IPS-15b (cell line): ENCODE measurements at regions not wholly inside any gene's neighbourhood (a gene's known extent, or its start where the extent isn't known, plus 50 kb on each side); places are given as distances from the start of the nearest gene placed in this dataset.
"Not testable (repeated sequence)": the region's sequence is repeated elsewhere in the genome, so short reads cannot be mapped to it uniquely, and the experiment has no call there.

ENCODE experiments used
- H3K27me3 ChIP-seq: one replicate; pipeline ENCODE4 v1.6.1; 2013; ENCODE audit warnings: low read length; ENCODE audit not compliant: control insufficient read depth, insufficient read depth
- H3K36me3 ChIP-seq: one replicate; pipeline ENCODE4 v1.6.1; 2013; ENCODE audit warnings: low read length; ENCODE audit not compliant: control insufficient read depth, insufficient read depth
- H3K4me1 ChIP-seq: one replicate; pipeline ENCODE4 v1.6.1; 2013; ENCODE audit warnings: mild to moderate bottlenecking, low read length; ENCODE audit not compliant: control insufficient read depth, insufficient read depth
- H3K4me3 ChIP-seq: one replicate; pipeline ENCODE4 v1.5.1; 2013; ENCODE audit warnings: low read depth, low read length
- H3K9ac ChIP-seq: one replicate; pipeline ENCODE4 v1.6.1; 2013; ENCODE audit warnings: low read depth, mild to moderate bottlenecking, low read length
- H3K9me3 ChIP-seq: one replicate; pipeline ENCODE4 v1.6.1; 2013; ENCODE audit warnings: mild to moderate bottlenecking, low read length; ENCODE audit not compliant: control insufficient read depth, insufficient read depth

DNA sequence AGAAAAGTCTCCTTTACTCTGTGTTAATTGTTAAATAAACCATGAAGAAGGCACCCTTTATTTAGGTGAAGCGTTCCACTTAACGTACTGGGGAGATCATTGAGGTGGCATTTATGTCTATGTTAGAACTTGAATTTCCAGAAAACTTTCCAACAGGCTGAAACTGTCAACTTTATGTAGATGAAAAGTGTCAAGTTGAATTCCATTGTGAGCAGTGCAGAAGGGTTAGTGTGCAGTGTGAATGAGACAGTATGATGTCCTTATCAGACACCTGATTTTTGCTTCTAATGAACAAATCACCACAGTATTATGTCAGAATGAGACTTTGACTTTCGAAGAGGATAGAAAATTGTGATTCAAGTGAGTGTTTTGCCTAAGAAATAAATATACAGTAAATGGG lies 761.6 kb upstream of the SEMA6A start:
- Histone ChIP-seq H3K9me3 (no peaks in the 10 kb centered on the region), H3K36me3 (no peaks in the 10 kb centered on the region), H3K4me1 (no peaks in the 10 kb centered on the region), H3K27me3 (no peaks in the 10 kb centered on the region), H3K9ac (no peak overlapping the region), H3K4me3 (no peak overlapping the region)

DNA sequence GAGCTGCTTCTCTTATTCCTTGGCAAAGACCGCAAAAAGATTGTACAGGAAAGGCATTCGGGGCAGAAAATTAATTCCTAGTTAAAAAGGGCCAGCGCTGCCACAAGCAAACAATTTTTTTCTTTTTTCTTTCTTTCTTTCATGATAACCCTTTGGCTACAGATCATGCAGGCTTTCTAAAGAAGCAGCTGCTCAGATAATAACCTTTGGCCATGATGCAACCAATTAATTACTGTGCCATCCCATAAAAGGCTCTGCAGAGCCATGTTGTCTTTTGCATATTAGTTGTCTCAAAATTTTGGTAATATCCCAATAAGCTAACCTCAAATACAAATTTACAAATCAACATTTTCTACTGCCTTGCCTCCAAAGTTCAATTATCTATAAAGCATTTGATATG lies 758.4 kb upstream of the SEMA6A start:
- Histone ChIP-seq H3K27me3 (no peaks in the 10 kb centered on the region), H3K4me3 (no peak overlapping the region), H3K9me3 (no peaks in the 10 kb centered on the region), H3K4me1 (no peaks in the 10 kb centered on the region), H3K36me3 (no peaks in the 10 kb centered on the region), H3K9ac (no peak overlapping the region)

- no peak overlapping the region for H3K4me3 ChIP-seq
- H3K9ac ChIP-seq: no peak overlapping the region
- no peaks in the 10 kb centered on the region for H3K27me3 ChIP-seq
- H3K4me1 ChIP-seq: no peaks in the 10 kb centered on the region
- no peaks in the 10 kb centered on the region for H3K36me3 ChIP-seq
- no peaks in the 10 kb centered on the region for H3K9me3 ChIP-seq
These were observed 757.7 kb upstream of the SEMA6A start for GRCh38 chr5:117332341-117332740.

GRCh38 chr5:117327511-117327910 lies 752.9 kb upstream of the SEMA6A start:
- no peaks in the 10 kb centered on the region for H3K36me3 ChIP-seq
- H3K4me1 ChIP-seq: no peaks in the 10 kb centered on the region
- no peaks in the 10 kb centered on the region for H3K9me3 ChIP-seq
- H3K27me3 ChIP-seq: no peaks in the 10 kb centered on the region
- H3K9ac ChIP-seq: no peak overlapping the region
- H3K4me3 ChIP-seq: no peak overlapping the region

- no peak overlapping the region for H3K4me3 ChIP-seq
- no peaks in the 10 kb centered on the region for H3K4me1 ChIP-seq
- H3K36me3 ChIP-seq: no peaks in the 10 kb centered on the region
- no peaks in the 10 kb centered on the region for H3K9me3 ChIP-seq
- no peaks in the 10 kb centered on the region for H3K27me3 ChIP-seq
- H3K9ac ChIP-seq: no peak overlapping the region
These were observed 752.4 kb upstream of the SEMA6A start for GRCh38 chr5:117326997-117327396.

DNA sequence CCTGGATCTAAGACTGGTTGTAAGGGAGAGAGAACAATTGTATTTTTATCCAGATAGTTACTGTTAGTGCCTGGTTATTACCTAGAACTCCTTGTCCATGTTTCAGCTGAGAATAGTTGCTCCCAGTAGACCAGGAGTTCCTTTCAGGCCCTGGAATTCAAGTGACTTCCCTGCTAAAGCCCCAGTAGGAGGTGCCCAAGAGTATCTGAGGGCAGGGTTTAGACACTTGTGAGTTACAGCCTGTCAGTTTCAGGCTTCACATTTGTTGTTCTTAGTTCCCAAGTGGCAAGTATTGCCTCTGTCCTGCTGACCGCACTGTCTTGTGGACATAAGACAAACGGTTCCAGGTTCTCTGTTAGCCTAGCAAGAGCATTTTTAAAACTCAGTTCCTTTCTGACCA lies 743.9 kb upstream of the SEMA6A start:
- no peaks in the 10 kb centered on the region for H3K4me1 ChIP-seq

GRCh38 chr5:117315170-117315569 lies 740.5 kb upstream of the SEMA6A start:
- no peaks in the 10 kb centered on the region for H3K36me3 ChIP-seq
- H3K9ac ChIP-seq: no peak overlapping the region
- H3K9me3 ChIP-seq: no peaks in the 10 kb centered on the region
- no peak overlapping the region for H3K4me3 ChIP-seq
- no peaks in the 10 kb centered on the region for H3K4me1 ChIP-seq
- H3K27me3 ChIP-seq: no peaks in the 10 kb centered on the region

More for the DNA sequence above, 743.9 kb upstream of the SEMA6A start:
- H3K27me3 ChIP-seq: no peaks in the 10 kb centered on the region
- H3K36me3 ChIP-seq: no peaks in the 10 kb centered on the region
- no peak overlapping the region for H3K9ac ChIP-seq
- no peak overlapping the region for H3K4me3 ChIP-seq
- H3K9me3 ChIP-seq: no peaks in the 10 kb centered on the region

- H3K9me3 ChIP-seq, H3K4me3 ChIP-seq, H3K27me3 ChIP-seq, H3K4me1 ChIP-seq, H3K36me3 ChIP-seq, H3K9ac ChIP-seq: not testable (repeated sequence)
These were observed 730.0 kb upstream of the SEMA6A start for GRCh38 chr5:117304512-117305107.

DNA sequence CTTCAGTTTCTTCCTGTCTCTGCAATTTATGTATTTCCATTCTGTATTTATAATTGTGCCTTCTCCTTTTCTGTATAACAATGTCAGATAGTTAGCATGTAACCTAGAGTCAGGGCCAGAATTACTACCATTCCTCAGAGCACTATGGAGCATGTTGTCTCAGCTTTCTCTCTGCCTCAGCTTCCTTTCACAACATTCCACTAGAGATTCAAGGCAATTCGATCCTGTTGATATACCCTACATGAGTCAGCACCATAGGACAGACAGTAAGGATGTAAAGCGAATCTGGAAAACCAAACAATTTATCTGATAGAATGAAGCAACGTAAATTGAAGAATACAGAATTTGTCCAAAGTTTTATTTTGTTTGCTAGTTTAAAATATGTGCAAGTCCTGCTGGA lies 728.3 kb upstream of the SEMA6A start:
- H3K9me3 ChIP-seq: no peaks in the 10 kb centered on the region
- H3K27me3 ChIP-seq: no peaks in the 10 kb centered on the region
- no peaks in the 10 kb centered on the region for H3K36me3 ChIP-seq
- H3K4me1 ChIP-seq: no peaks in the 10 kb centered on the region
- no peak overlapping the region for H3K4me3 ChIP-seq
- H3K9ac ChIP-seq: no peak overlapping the region

- Histone ChIP-seq H3K9me3 (no peaks in the 10 kb centered on the region), H3K4me1 (no peaks in the 10 kb centered on the region), H3K36me3 (no peaks in the 10 kb centered on the region), H3K9ac (no peak overlapping the region), H3K4me3 (no peak overlapping the region), H3K27me3 (no peaks in the 10 kb centered on the region)
These were observed 727.9 kb upstream of the SEMA6A start for GRCh38 chr5:117302473-117302872.

GRCh38 chr5:117299936-117300328 lies 725.3 kb upstream of the SEMA6A start:
- Histone ChIP-seq H3K27me3 (no peaks in the 10 kb centered on the region), H3K9ac (no peak overlapping the region), H3K4me3 (no peak overlapping the region), H3K36me3 (no peaks in the 10 kb centered on the region), H3K9me3 (no peaks in the 10 kb centered on the region), H3K4me1 (no peaks in the 10 kb centered on the region)

DNA sequence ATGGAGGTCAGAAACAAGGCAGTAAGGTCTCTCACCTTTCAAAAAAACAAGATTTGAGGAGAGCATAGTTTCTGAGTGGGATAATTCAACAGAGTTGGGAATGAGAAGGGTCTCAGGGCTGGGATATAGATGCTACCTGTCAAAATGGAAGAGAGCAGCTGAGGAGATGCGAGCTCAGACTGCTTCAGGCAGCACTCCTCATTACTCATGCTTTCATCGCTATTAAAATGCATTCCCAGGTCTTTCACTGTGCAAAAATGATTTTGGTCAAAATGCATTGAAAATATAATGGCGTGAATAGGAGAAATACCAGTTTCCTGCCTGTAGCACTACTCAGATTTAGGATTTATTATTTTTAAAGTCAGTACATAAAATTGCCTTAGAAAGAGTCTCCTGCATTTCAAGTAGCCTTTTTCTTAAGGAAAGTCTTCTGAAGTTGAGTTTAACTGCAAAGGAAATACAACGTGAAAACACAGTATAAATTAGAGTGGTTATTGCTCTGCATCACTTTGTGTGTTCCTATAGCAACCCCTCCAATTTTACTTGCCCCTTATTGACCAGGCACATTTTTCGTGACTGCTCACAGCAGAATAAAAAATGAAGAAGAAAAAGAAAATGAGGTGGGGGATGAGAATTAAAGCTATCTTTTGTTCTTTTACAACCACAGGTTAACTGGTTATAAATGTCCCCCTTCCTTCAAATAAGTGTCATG lies 724.8 kb upstream of the SEMA6A start:
- no peaks in the 10 kb centered on the region for H3K9me3 ChIP-seq
- no peaks in the 10 kb centered on the region for H3K27me3 ChIP-seq
- no peak overlapping the region for H3K9ac ChIP-seq
- H3K4me3 ChIP-seq: no peak overlapping the region
- H3K36me3 ChIP-seq: no peaks in the 10 kb centered on the region
- no peaks in the 10 kb centered on the region for H3K4me1 ChIP-seq
